ENCODE measurements at regions not wholly inside any gene's neighbourhood (a gene's known extent, or its start where the extent isn't known, plus 50 kb on each side); places are given as distances from the start of the nearest gene placed in this dataset.

GRCh38 chr15:95887666-95888390 lies 442.7 kb upstream of the NR2F2 start:
- FAIRE-seq = no peak
- CTCF ChIA-PET (ENCODE audit: partially characterized antibody) = no interaction called here
- H3K4me1 ChIP-seq (replicated peaks in 1 of 4; ENCODE audit: control insufficient read depth in 3 of 4, insufficient read depth in 4 of 4, low read length in 3 of 4) = no peaks in the 10 kb centered on the region; a peak in 1 of 7 replicates
- no peak for TF ChIP-seq GTF2F1 (IDR thresholded peaks at IDR 0.05; ENCODE audit: borderline replicate concordance, low read depth, low read length)
- no peak for TF ChIP-seq RBBP5 (IDR thresholded peaks at IDR 0.05; ENCODE audit: borderline replicate concordance, low read depth, low read length)
- TF ChIP-seq CBX8 (IDR thresholded peaks at IDR 0.05; ENCODE audit: borderline replicate concordance, low read depth, low read length) = no peak
- TF ChIP-seq RAD21 (IDR thresholded peaks at IDR 0.05 in 1 of 2, conservative IDR thresholded peaks at IDR 0.05 in 1 of 2; ENCODE audit: low read depth in 2 of 2, low read length in 2 of 2) = no peak
- no peak for TF ChIP-seq GABPA (IDR thresholded peaks at IDR 0.05; ENCODE audit: borderline replicate concordance, insufficient read depth, low read length)
- TF ChIP-seq EP300 (IDR thresholded peaks at IDR 0.05; ENCODE audit: borderline replicate concordance in 1 of 2, low read depth in 2 of 2, low read length in 2 of 2) = no peak

More at GRCh38 chr15:95887666-95888390, 442.7 kb upstream of the NR2F2 start:
- H3K27me3 ChIP-seq (replicated peaks in 1 of 4; ENCODE audit: control insufficient read depth in 3 of 4, extremely low read depth in 1 of 4, insufficient read depth in 3 of 4, low read length in 3 of 4) = no peaks in the 10 kb centered on the region
- H4K20me1 ChIP-seq (replicated peaks in 1 of 2; ENCODE audit: control insufficient read depth in 1 of 2, insufficient read depth in 2 of 2, low read length in 2 of 2) = no peaks in the 10 kb centered on the region
- no peak overlapping the region for H2AFZ ChIP-seq (ENCODE audit: low read length)
- H3K23me2 ChIP-seq (ENCODE audit: low read depth, low read length) = no peaks in the 10 kb centered on the region
- no peak overlapping the region for H3K14ac ChIP-seq (ENCODE audit: insufficient read length)
- no peaks in the 10 kb centered on the region for H3K9me3 ChIP-seq (ENCODE audit: insufficient read depth in 2 of 2, low read depth in 1 of 2, low read length in 1 of 2)
- no peak overlapping the region for H3K27ac ChIP-seq (ENCODE audit: low read depth, low read length)
- H2BK5ac ChIP-seq (ENCODE audit: low read depth, low read length) = no peak overlapping the region
- no peaks in the 10 kb centered on the region for H3K36me3 ChIP-seq (ENCODE audit: control insufficient read depth in 2 of 4, insufficient read depth in 4 of 4, low read length in 3 of 4)
- no peak overlapping the region for H3K4me2 ChIP-seq (ENCODE audit: insufficient read depth in 1 of 2, low read depth in 2 of 2, low read length in 2 of 2)
- H2BK20ac ChIP-seq (ENCODE audit: low read length) = no peak overlapping the region
- H4K5ac ChIP-seq (ENCODE audit: insufficient read length, low read depth, low read length) = no peak overlapping the region
- no peaks in the 10 kb centered on the region for H3K79me2 ChIP-seq (ENCODE audit: control insufficient read depth in 1 of 2, insufficient read depth in 2 of 2, low read length in 2 of 2)
- no peak overlapping the region for H2AK5ac ChIP-seq (ENCODE audit: low read depth, low read length)
- H3K23ac ChIP-seq (ENCODE audit: insufficient read length) = no peak overlapping the region
- POLR2A ChIA-PET (ENCODE audit: partially characterized antibody) = no interaction called here
- H3K4me3 ChIP-seq (ENCODE audit: extremely low read depth in 1 of 4, insufficient read depth in 2 of 4, low read depth in 3 of 4, low read length in 4 of 4) = no peak overlapping the region
- H3K9ac ChIP-seq (replicated peaks in 1 of 4; ENCODE audit: extremely low read depth in 1 of 4, low read depth in 3 of 4, low read length in 3 of 4) = no peak overlapping the region
- H2BK120ac ChIP-seq (replicated peaks; ENCODE audit: low read depth, low read length) = no peak overlapping the region
- H3K56ac ChIP-seq (replicated peaks; ENCODE audit: insufficient read length, low read depth, low read length) = no peak overlapping the region
- no peak overlapping the region for H2BK15ac ChIP-seq (ENCODE audit: low read length)
- H3K79me1 ChIP-seq (ENCODE audit: low read depth, low read length) = no peaks in the 10 kb centered on the region
- H3K4ac ChIP-seq (replicated peaks; ENCODE audit: insufficient read length, low read depth, low read length) = no peak overlapping the region
- H4K8ac ChIP-seq (ENCODE audit: extremely low read depth, insufficient read depth, low read length) = no peak overlapping the region
- no peak overlapping the region for H4K91ac ChIP-seq (replicated peaks; ENCODE audit: insufficient read length, low read length)
- DNase-seq (ENCODE audit: low read depth in 1 of 2, low spot score in 2 of 2) = no peak
- H2BK12ac ChIP-seq (ENCODE audit: low read depth, low read length) = no peak overlapping the region
- H3K18ac ChIP-seq (ENCODE audit: extremely low read depth, low read length) = no peak overlapping the region
- WGBS, 2 experiments (ENCODE audit: extremely low coverage in 1 of 2, insufficient coverage in 1 of 2, insufficient read length in 1 of 2, insufficient replicate concordance in 2 of 2, low coverage in 1 of 2, low lambda C conversion rate in 2 of 2, missing lambda C conversion rate in 1 of 2) = 87% methylated on average over 7 of the region's 7 CpGs; no CpG with 5 or more reads in 1 of the 2 experiments

All from H1 (cell line).